SH-SY5Y (cell line): ENCODE measurements at regions not wholly inside any gene's neighbourhood (a gene's known extent, or its start where the extent isn't known, plus 50 kb on each side); places are given as distances from the start of the nearest gene placed in this dataset.

Experiments
- GATA2 ChIP-seq: IDR thresholded peaks from 2 replicates; pipeline ENCODE4 v1.6.1; 2011; ENCODE audit warnings: mild to moderate bottlenecking, low read depth, low read length
- GATA3 ChIP-seq: IDR thresholded peaks from 2 replicates; pipeline ENCODE4 v1.6.1; 2011; ENCODE audit warnings: low read depth, mild to moderate bottlenecking, low read length, moderate library complexity

DNA sequence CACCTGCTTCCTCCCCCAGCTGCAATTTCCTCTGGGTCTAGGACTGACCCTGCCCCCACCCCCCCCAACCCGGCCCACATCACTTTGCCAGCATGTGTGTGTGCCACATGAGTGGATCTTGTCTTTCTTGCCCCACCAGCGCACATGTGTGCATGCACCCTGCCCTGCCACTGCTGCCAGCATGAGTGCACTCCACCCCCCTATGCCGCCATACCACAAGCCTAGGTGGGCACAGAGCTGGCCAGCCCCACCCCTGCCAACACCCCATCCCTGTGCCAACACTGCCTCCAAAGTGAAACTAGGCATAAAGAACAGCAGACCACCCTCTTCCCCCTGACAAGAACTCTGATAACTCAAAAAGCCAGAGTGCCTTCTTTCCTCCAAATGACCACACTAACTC is 296.3 kb upstream of the SGO1 start:
- TF ChIP-seq GATA2 = no peak
- no peak for TF ChIP-seq GATA3
